Liver (tissue), 8 donors: ENCODE measurements at regions not wholly inside any gene's neighbourhood (a gene's known extent, or its start where the extent isn't known, plus 50 kb on each side); places are given as distances from the start of the nearest gene placed in this dataset.
A peak's percentile ranks its signal among the peaks of the same experiment; 100 is the strongest.

Source experiments
- DNase-seq: peaks from one replicate; pipeline ENCODE4 v3.0.0-alpha.2; 2017; ENCODE audit warnings: low spot score
- H3K27ac ChIP-seq, 2 donors: one replicate each; pipeline ENCODE4 v1.7.0; 2013; ENCODE audit warnings: inconsistent platforms in 2 of 2, low read length in 2 of 2, control low read depth in 1 of 2, low read depth in 1 of 2, mild to moderate bottlenecking in 1 of 2
- H3K27me3 ChIP-seq, 4 donors: one replicate each; pipeline versions ENCODE4 v1.6.1 to v1.7.0; 2013; ENCODE audit warnings: low read length in 3 of 4, inconsistent platforms in 1 of 4, mild to moderate bottlenecking in 1 of 4, moderate library complexity in 1 of 4; ENCODE audit not compliant: control insufficient read depth in 4 of 4, insufficient read depth in 4 of 4
- H3K36me3 ChIP-seq, 4 donors: one replicate each; pipeline versions ENCODE4 v1.6.1 to v1.7.0; 2013; ENCODE audit warnings: low read length in 3 of 4, mild to moderate bottlenecking in 3 of 4, low read depth in 1 of 4, moderate library complexity in 1 of 4; ENCODE audit not compliant: control insufficient read depth in 4 of 4, insufficient read depth in 3 of 4
- H3K4me1 ChIP-seq, 4 donors: one replicate each; pipeline versions ENCODE4 v1.6.1 to v1.7.0; 2013; ENCODE audit warnings: low read length in 3 of 4, mild to moderate bottlenecking in 3 of 4, moderate library complexity in 1 of 4; ENCODE audit not compliant: control insufficient read depth in 4 of 4, insufficient read depth in 4 of 4
- H3K4me3 ChIP-seq, 3 donors: one replicate each; pipeline versions ENCODE4 v1.6.1 to v1.7.0; 2013; ENCODE audit warnings: low read length in 3 of 3, control low read depth in 1 of 3, low read depth in 1 of 3, mild to moderate bottlenecking in 1 of 3
- H3K9ac ChIP-seq, 2 donors: one replicate each; pipeline ENCODE4 v1.7.0; 2013; ENCODE audit warnings: low read length in 2 of 2, mild to moderate bottlenecking in 2 of 2, moderate library complexity in 2 of 2, control low read depth in 1 of 2, low read depth in 1 of 2
- H3K9me3 ChIP-seq, 4 donors: one replicate each; pipeline versions ENCODE4 v1.6.1 to v1.7.0; 2013; ENCODE audit warnings: low read length in 3 of 4; ENCODE audit not compliant: control insufficient read depth in 4 of 4
- ATF3 ChIP-seq: IDR thresholded peaks from 2 replicates; pipeline ENCODE4 v1.6.1; 2016; ENCODE audit warnings: antibody characterized with exemption
- CTCF ChIP-seq: fragments of 150-350 bp; IDR thresholded peaks from 2 replicates; pipeline ENCODE4 v1.5.1; 2017; ENCODE audit warnings: improper control_type of control experiment, low read depth, low read length; ENCODE audit not compliant: missing input control
- EGR1 ChIP-seq, 2 donors: IDR thresholded peaks; 2 replicates each; pipeline ENCODE4 v1.6.1; 2016 to 2018; ENCODE audit warnings: antibody characterized with exemption in 2 of 2, low read depth in 2 of 2
- FOXA1 ChIP-seq: IDR thresholded peaks from 2 replicates; pipeline ENCODE4 v1.6.1; 2016; ENCODE audit warnings: antibody characterized with exemption
- FOXA2 ChIP-seq: IDR thresholded peaks from 2 replicates; pipeline ENCODE4 v1.6.1; 2016; ENCODE audit warnings: antibody characterized with exemption
- GABPA ChIP-seq, 2 donors: IDR thresholded peaks in 1 of 2; conservative IDR thresholded peaks in 1 of 2; 2 replicates each; pipeline ENCODE4 v1.6.1; 2016; ENCODE audit warnings: antibody characterized with exemption in 2 of 2, mild to moderate bottlenecking in 1 of 2, moderate library complexity in 1 of 2
- HNF4A ChIP-seq, 2 donors: conservative IDR thresholded peaks; 2 replicates each; pipeline ENCODE4 v1.6.1; 2016; ENCODE audit warnings: antibody characterized with exemption in 2 of 2, mild to moderate bottlenecking in 2 of 2
- JUND ChIP-seq, 2 donors: IDR thresholded peaks; 2 replicates each; pipeline ENCODE4 v1.6.1; 2016; ENCODE audit warnings: antibody characterized with exemption in 2 of 2
- MAX ChIP-seq: IDR thresholded peaks from 2 replicates; pipeline ENCODE4 v1.6.1; 2016; ENCODE audit warnings: antibody characterized with exemption
- RAD21 ChIP-seq, 2 donors: IDR thresholded peaks; 2 replicates each; pipeline ENCODE4 v1.6.1; 2016; ENCODE audit warnings: antibody characterized with exemption in 2 of 2, mild to moderate bottlenecking in 2 of 2
- RXRA ChIP-seq, 2 donors: IDR thresholded peaks; 2 replicates each; pipeline ENCODE4 v1.6.1; 2017 to 2018; ENCODE audit warnings: antibody characterized with exemption in 2 of 2, mild to moderate bottlenecking in 1 of 2
- SP1 ChIP-seq: IDR thresholded peaks from 2 replicates; pipeline ENCODE4 v1.6.1; 2018; ENCODE audit warnings: antibody characterized with exemption, mild to moderate bottlenecking
- YY1 ChIP-seq: IDR thresholded peaks from 2 replicates; pipeline ENCODE4 v1.6.1; 2016; ENCODE audit warnings: antibody characterized with exemption, mild to moderate bottlenecking
- WGBS: extraction: QIAGEN DNeasy Blood & Tissue Kit; methylation state at CpG from one replicate; pipeline ENCODE4 v1.1.7; 2013; 5-methylcytosine and 5-hydroxymethylcytosine counted together
- donor health status: healthy.
- donor health status: healthy.
- donor health status: healthy.
- donor health status: healthy.
- donor health status: healthy.

GRCh38 chr2:200129721-200130462, 174.5 kb downstream of the MAIP1 start (continued):
- TF ChIP-seq CTCF, result no peak

GRCh38 chr2:200130762-200131166, 175.4 kb downstream of the MAIP1 start:
- no peaks in the 10 kb centered on the region for H3K9me3 ChIP-seq
- peak overlapping the region; percentile 79 to 80 for H3K27ac ChIP-seq
- H3K36me3 ChIP-seq, result no peaks in the 10 kb centered on the region
- peak; percentile 46 for TF ChIP-seq YY1
- TF ChIP-seq MAX, result peak; percentile 55
- TF ChIP-seq RAD21 (IDR thresholded peaks at IDR 0.05), result peak; percentile 51 to 53
- TF ChIP-seq CTCF, result no peak
- TF ChIP-seq SP1, result peak; percentile 70
- peak; percentile 65 for TF ChIP-seq FOXA2
- TF ChIP-seq RXRA (IDR thresholded peaks at IDR 0.05), result peak; percentile 84 to 92
- TF ChIP-seq JUND (IDR thresholded peaks at IDR 0.05), result peak in 1 of 2 donors; percentile 50
- TF ChIP-seq HNF4A (conservative IDR thresholded peaks at IDR 0.05), result peak; percentile 49 to 69
- TF ChIP-seq GABPA (IDR thresholded peaks at IDR 0.05 in 1 of 2, conservative IDR thresholded peaks at IDR 0.05 in 1 of 2), result no peak
- peak; percentile 50 for TF ChIP-seq ATF3
- TF ChIP-seq EGR1 (IDR thresholded peaks at IDR 0.05; ENCODE audit: low read depth in 2 of 2), result peak in 1 of 2 donors; percentile 34
- TF ChIP-seq FOXA1, result no peak
- no peak overlapping the region for H3K9ac ChIP-seq
- WGBS, result 36% methylated on average over 5 of the region's 5 CpGs
- no peak overlapping the region for H3K4me3 ChIP-seq
- peaks cover 7 to 37% (median 17%) of the 10 kb centered on the region in 4 donors for H3K4me1 ChIP-seq
- H3K27me3 ChIP-seq, result no peaks in the 10 kb centered on the region
- DNase-seq, result no peak

GRCh38 chr2:200131307-200131706, 175.2 kb upstream of the SPATS2L start:
- H3K36me3 ChIP-seq, result no peaks in the 10 kb centered on the region
- H3K4me3 ChIP-seq, result no peak overlapping the region
- 95% methylated on average over 3 of the region's 3 CpGs for WGBS
- peak overlapping the region; percentile 79 to 80 for H3K27ac ChIP-seq
- H3K9ac ChIP-seq, result no peak overlapping the region
- H3K27me3 ChIP-seq, result no peaks in the 10 kb centered on the region
- no peaks in the 10 kb centered on the region for H3K9me3 ChIP-seq
- no peak for DNase-seq
- peaks cover 4 to 33% (median 13%) of the 10 kb centered on the region in 4 donors for H3K4me1 ChIP-seq
- no peak for TF ChIP-seq HNF4A (conservative IDR thresholded peaks at IDR 0.05)
